GM19452 (cell line): ENCODE measurements at regions not wholly inside any gene's neighbourhood (a gene's known extent, or its start where the extent isn't known, plus 50 kb on each side); places are given as distances from the start of the nearest gene placed in this dataset.
"Not testable (repeated sequence)": the region's sequence is repeated elsewhere in the genome, so short reads cannot be mapped to it uniquely, and the experiment has no call there.

ENCODE experiments used
- ATAC-seq: cut with Tn5 transposase; IDR thresholded peaks from one replicate; pipeline ENCODE4 v1.9.1; 2021; ENCODE audit not compliant: unreplicated experiment

- no peak for ATAC-seq
Observed at GRCh38 chr11:26896719-26897118, 97.2 kb upstream of the FIBIN start.

DNA sequence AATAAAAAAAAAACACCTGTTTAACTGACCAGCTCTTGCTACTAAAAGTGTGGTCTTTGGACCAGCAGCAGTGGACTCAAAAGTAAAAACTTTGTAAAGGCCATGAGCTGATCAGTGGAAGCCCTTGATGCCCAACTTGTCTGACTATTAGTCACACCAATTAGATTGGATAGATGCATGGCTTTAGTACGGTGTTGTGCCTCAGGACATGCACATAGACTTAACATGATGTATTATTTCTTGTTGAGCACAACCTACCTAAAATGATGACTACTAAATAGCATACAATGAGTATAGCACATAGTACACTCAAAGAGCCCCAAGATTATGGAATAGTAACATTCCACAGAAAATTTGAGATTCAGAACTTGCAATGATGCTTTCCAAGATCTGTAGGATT lies 95.1 kb upstream of the FIBIN start:
- ATAC-seq: no peak

DNA sequence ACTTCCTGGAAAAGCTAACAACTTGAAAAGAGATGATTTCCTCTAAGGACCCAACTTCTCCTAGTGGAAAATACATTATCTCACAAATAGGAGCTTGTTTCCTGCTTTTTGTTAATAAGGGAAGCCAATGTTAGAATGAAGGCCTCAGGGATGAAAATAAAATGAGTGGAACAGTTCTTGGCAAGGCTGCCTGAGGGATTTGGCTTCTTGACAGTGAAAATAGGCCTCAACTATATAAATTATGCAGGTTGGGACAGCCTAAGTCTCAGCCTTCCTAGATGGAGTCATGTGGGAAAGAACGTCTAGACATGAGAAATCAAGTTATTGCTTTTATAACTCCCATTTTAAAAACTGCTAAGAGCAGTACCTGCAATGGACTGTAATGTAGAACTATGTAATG lies 92.8 kb upstream of the FIBIN start:
- ATAC-seq: no peak

GRCh38 chr11:26904132-26904531 lies 89.8 kb upstream of the FIBIN start:
- ATAC-seq: no peak

GRCh38 chr11:26904801-26905200 lies 89.1 kb upstream of the FIBIN start:
- no peak for ATAC-seq

DNA sequence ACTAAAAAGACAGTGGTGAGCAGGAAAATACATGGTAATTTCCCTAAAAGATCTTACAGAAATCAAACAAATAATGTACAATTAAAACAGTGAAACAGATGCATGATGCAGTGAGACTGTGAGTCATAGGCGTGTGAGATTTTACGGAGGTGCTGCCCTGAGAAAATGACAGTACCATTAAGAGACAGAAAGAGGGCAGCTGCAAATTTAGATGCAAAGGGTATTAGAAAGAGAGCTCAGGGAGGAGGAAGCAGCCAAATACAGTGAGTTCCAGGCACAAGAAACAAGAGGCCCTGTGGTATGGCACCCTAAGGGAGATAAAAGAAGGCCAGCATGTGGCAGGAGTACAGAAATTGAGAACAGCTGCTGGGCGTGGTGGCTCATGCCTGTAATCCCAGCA lies 88.5 kb upstream of the FIBIN start:
- no peak for ATAC-seq

- ATAC-seq: no peak
Observed at GRCh38 chr11:26909515-26909914, 84.4 kb upstream of the FIBIN start.

- no peak for ATAC-seq
Observed at GRCh38 chr11:26909991-26910591, 83.8 kb upstream of the FIBIN start.

DNA sequence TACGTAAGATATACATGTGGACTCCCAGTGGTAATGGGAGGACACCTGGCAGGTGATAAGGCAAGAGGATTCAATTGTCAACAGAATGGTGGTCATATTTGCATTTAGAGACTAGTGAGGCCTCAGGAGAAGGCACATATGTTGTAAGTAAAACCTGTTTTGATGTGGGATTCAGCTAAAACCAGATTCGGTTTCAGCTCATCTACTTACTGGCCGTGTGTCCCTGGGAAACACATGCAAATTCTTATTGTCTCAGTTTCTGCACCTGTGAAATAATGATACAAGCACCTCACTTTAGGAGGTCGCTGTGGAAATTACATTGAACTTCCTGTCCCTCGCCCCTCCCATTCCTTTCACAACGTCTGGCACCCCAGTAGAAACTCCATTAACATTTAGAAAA lies 78.9 kb upstream of the FIBIN start:
- ATAC-seq: peak; percentile 63

- ATAC-seq: no peak
Observed at GRCh38 chr11:26916805-26917204, 77.1 kb upstream of the FIBIN start.

DNA sequence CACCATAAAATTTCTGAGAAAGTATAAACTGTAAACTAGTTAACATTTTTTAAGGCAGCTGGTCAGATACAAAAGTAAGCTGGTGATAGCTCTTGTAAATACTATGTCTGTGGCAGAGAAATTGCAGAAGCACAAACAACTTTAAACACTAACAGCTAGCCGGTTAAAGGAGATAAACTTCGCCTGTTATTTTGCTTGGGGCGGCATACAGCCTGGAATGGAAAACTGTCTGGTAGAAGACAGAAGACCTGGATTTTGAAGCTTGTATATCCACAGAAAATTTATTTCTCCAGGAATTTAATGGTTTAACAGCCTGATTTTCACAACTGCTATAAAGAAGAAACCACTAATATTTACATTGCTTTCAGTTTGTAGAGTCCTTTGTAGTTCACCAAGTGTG lies 65.3 kb upstream of the FIBIN start:
- ATAC-seq: no peak

GRCh38 chr11:26929806-26930517 lies 64.0 kb upstream of the FIBIN start:
- ATAC-seq: no peak

DNA sequence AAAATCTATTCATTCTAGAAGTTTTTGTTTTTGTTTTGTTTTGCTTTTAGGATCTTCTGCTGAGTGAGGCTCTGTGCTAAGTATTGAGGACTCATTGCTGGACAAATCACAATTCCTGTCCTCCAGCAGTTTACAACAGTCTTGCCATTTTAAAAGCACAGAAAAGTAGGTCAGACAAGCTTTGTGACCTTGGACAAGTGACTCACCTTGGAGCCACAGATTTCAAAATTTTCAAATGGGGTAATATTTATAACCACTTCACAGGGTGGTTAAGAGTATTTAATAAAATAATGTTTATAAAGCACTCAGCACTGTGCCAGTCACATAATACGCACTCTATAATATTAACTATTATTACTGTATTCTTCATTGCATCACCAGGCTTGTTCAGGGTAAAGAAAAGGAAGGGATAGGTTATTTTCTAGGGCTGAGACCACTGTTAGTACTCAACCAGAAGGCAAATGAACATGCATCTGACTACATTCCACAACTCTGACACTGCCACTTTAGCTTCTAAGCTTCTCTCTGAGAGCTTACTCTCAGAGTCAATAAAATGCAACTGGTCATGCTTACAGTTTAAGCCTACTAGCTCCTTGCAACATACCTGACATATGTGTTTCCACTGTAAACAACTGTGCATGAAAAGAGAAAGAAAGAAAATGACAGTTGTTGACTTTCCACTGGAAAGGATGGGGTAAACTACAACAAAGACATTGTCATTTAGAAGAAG lies 63.2 kb upstream of the FIBIN start:
- ATAC-seq: no peak

DNA sequence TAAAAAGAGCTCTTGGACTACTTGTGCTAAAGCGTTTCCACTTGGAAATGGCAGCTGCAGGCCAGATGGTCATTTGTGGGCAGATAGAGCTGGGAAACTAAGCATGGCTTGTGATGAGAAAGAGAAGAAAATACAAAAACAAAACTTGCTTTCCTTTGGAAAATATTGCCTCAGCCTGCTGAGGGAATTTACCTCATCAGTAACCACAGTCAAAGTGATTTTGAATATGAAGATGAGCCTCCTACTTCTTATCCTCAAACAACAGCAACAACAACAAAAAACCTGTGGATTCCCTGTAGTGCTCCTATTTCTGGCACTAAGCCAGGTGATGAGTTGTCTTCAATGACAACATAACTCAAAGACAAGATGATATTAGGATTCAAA lies 62.7 kb upstream of the FIBIN start:
- ATAC-seq: no peak

DNA sequence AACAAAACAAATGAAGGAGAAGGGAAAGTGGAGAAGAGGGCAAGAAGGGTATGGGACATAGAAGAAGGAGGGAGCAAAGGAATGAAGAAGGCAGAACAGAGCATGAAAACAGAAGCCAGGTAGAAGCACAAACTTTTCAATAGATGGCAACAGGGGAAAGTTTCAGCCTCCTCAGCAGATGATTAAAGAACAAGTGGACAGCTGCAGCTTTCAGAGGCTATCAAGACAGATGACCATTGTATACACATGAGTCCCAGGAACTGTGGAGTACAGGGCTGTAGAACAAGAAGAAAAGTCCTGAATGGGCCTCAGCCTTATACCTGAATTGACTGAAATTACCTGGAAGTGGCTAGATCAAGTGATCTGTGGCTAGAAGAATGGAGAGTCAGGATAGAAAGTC lies 62.0 kb upstream of the FIBIN start:
- no peak for ATAC-seq

DNA sequence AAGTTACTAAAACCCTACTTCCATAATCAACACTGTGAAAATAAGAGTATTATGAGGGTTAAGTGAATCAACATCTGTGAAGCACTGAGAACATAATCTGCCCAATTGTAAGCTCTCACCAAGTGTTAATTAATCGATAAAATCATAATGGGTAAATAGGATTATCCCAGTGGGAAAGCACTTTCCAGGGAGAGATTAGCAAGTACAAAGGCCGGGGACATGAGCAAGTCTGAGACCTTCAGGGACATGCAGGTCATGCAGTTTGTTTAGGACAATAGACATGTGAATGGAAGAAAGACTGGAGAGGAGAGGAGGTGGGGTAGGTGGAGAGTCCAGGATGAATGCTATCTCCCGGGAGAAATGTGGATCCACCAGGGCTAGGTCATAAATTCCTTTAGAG lies 57.8 kb upstream of the FIBIN start:
- ATAC-seq: no peak

GRCh38 chr11:26937386-26937785 lies 56.5 kb upstream of the FIBIN start:
- ATAC-seq: no peak

DNA sequence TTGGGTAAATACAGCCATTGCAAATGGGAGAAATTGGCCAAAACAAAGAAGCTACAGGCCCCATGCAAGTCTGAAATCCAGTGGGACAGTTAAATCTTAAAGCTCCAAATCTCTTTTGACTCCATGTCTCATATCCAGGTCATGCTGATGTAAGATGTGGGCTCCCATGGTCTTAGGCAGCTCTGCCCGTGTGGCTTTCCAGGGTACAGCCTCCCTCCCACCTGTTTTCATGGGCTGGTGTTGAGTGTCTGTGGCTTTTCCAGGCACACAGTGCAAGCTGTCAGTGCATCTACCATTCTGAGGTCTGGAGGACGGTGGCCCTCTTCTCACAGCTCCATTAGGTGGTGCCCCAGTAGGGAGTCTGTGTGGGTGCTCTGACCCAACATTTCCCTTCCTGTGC lies 53.4 kb upstream of the FIBIN start:
- ATAC-seq: not testable (repeated sequence)

GRCh38 chr11:26942356-26942755 lies 51.6 kb upstream of the FIBIN start:
- no peak for ATAC-seq

- ATAC-seq: no peak
Observed at GRCh38 chr11:26943636-26944035, 50.3 kb upstream of the FIBIN start.
